Upper lobe of left lung (tissue), 4 donors: ENCODE measurements at regions not wholly inside any gene's neighbourhood (a gene's known extent, or its start where the extent isn't known, plus 50 kb on each side); places are given as distances from the start of the nearest gene placed in this dataset.

ENCODE experiments used
- EP300 ChIP-seq, 4 donors: sonication (generic); formaldehyde crosslinking; IDR thresholded peaks; one replicate each; pipeline ENCODE4 v1.5.1; 2017; ENCODE audit warnings: antibody characterized with exemption in 4 of 4, control low read depth in 2 of 4
- POLR2AphosphoS5 ChIP-seq, 2 donors: sonication (generic); formaldehyde crosslinking; IDR thresholded peaks; one replicate each; pipeline ENCODE4 v1.5.1; 2017; ENCODE audit warnings: antibody characterized with exemption in 2 of 2
- TF ChIP-seq, protein P1 (sequence below), 6 experiments: fragments of 450-650 bp in 4 of 6; fragments of 200-600 bp in 2 of 6; sonication (generic) in 2 of 6; IDR thresholded peaks; one replicate each; pipeline ENCODE4 v1.5.1; 2016 to 2019; ENCODE audit warnings: antibody characterized with exemption in 6 of 6

- TF ChIP-seq, protein P1, sequence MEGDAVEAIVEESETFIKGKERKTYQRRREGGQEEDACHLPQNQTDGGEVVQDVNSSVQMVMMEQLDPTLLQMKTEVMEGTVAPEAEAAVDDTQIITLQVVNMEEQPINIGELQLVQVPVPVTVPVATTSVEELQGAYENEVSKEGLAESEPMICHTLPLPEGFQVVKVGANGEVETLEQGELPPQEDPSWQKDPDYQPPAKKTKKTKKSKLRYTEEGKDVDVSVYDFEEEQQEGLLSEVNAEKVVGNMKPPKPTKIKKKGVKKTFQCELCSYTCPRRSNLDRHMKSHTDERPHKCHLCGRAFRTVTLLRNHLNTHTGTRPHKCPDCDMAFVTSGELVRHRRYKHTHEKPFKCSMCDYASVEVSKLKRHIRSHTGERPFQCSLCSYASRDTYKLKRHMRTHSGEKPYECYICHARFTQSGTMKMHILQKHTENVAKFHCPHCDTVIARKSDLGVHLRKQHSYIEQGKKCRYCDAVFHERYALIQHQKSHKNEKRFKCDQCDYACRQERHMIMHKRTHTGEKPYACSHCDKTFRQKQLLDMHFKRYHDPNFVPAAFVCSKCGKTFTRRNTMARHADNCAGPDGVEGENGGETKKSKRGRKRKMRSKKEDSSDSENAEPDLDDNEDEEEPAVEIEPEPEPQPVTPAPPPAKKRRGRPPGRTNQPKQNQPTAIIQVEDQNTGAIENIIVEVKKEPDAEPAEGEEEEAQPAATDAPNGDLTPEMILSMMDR (IDR thresholded peaks at IDR 0.05): no peak
- TF ChIP-seq POLR2AphosphoS5 (IDR thresholded peaks at IDR 0.05) (no peak), EP300 (IDR thresholded peaks at IDR 0.05) (no peak)
Observed at GRCh38 chr10:4615042-4615441, 211.0 kb upstream of the AKR1E2 start.
